ENCODE measurements at regions not wholly inside any gene's neighbourhood (a gene's known extent, or its start where the extent isn't known, plus 50 kb on each side); places are given as distances from the start of the nearest gene placed in this dataset.

GRCh38 chr1:114235960-114236359 lies 82.3 kb upstream of the SYT6 start:
- dilution Hi-C loops (cut with MboI; ENCODE audit: extremely low pct_ligation_motif_present, low sequenced_read_pairs) = no loop called here
- no peaks in the 10 kb centered on the region for H3K79me2 ChIP-seq (ENCODE audit: control insufficient read depth, insufficient read depth, low read length)

GRCh38 chr1:114235281-114235680 lies 81.6 kb upstream of the SYT6 start:
- no peaks in the 10 kb centered on the region for H3K9me1 ChIP-seq (ENCODE audit: control insufficient read depth, extremely low read depth, insufficient read depth, low read length)
- H2AFZ ChIP-seq (ENCODE audit: control insufficient read depth, low read length) = no peak overlapping the region
- H3K9ac ChIP-seq (ENCODE audit: control insufficient read depth, extremely low read depth, insufficient read depth, low read length) = no peak overlapping the region
- dilution Hi-C loops (cut with MboI; ENCODE audit: extremely low pct_ligation_motif_present, low sequenced_read_pairs) = no loop called here
- H3K27me3 ChIP-seq (ENCODE audit: control insufficient read depth, extremely low read depth, insufficient read depth, low read length) = peaks cover 8% of the 10 kb centered on the region
- no peak for DNase-seq (ENCODE audit: low read depth, low spot score)
- no peaks in the 10 kb centered on the region for H3K36me3 ChIP-seq (ENCODE audit: control insufficient read depth in 2 of 2, extremely low read depth in 1 of 2, insufficient read depth in 2 of 2, low read length in 2 of 2)
- no peak overlapping the region for H3K4me3 ChIP-seq (ENCODE audit: control insufficient read depth in 2 of 3, extremely low read depth in 1 of 3, insufficient read depth in 2 of 3, low read depth in 1 of 3, low read length in 3 of 3)
- no peaks in the 10 kb centered on the region for H4K20me1 ChIP-seq (ENCODE audit: control insufficient read depth, extremely low read depth, insufficient read depth, low read length)
- FAIRE-seq = no peak
- H3K27ac ChIP-seq (ENCODE audit: control insufficient read depth, insufficient read depth, low read length) = no peak overlapping the region
- no peaks in the 10 kb centered on the region for H3K79me2 ChIP-seq (ENCODE audit: control insufficient read depth, insufficient read depth, low read length)
- TF ChIP-seq CTCF (optimal IDR thresholded peaks at IDR 0.05 in 1 of 3, IDR thresholded peaks at IDR 0.05 in 1 of 3, conservative IDR thresholded peaks at IDR 0.05 in 1 of 3; ENCODE audit: extremely low read depth in 1 of 3, insufficient read depth in 2 of 3, low read length in 3 of 3) (no peak), EZH2 (IDR thresholded peaks at IDR 0.05; ENCODE audit: low read length) (no peak)
- H3K9me3 ChIP-seq (ENCODE audit: control insufficient read depth, low read depth, low read length) = no peaks in the 10 kb centered on the region
- no peak overlapping the region for H3K4me2 ChIP-seq (ENCODE audit: control insufficient read depth, extremely low read depth, insufficient read depth, low read depth, low read length)
- H3K4me1 ChIP-seq (ENCODE audit: control insufficient read depth, extremely low read depth, insufficient read depth, low read length) = no peaks in the 10 kb centered on the region

More at GRCh38 chr1:114235960-114236359, 82.3 kb upstream of the SYT6 start:
- Histone ChIP-seq H3K36me3 (ENCODE audit: control insufficient read depth in 2 of 2, extremely low read depth in 1 of 2, insufficient read depth in 2 of 2, low read length in 2 of 2) (no peaks in the 10 kb centered on the region), H4K20me1 (ENCODE audit: control insufficient read depth, extremely low read depth, insufficient read depth, low read length) (no peaks in the 10 kb centered on the region), H3K4me1 (ENCODE audit: control insufficient read depth, extremely low read depth, insufficient read depth, low read length) (no peaks in the 10 kb centered on the region), H3K27ac (ENCODE audit: control insufficient read depth, insufficient read depth, low read length) (no peak overlapping the region), H3K9ac (ENCODE audit: control insufficient read depth, extremely low read depth, insufficient read depth, low read length) (no peak overlapping the region), H3K4me2 (ENCODE audit: control insufficient read depth, extremely low read depth, insufficient read depth, low read depth, low read length) (no peak overlapping the region), H3K9me1 (ENCODE audit: control insufficient read depth, extremely low read depth, insufficient read depth, low read length) (no peaks in the 10 kb centered on the region), H3K27me3 (ENCODE audit: control insufficient read depth, extremely low read depth, insufficient read depth, low read length) (peaks cover 8% of the 10 kb centered on the region), H3K9me3 (ENCODE audit: control insufficient read depth, low read depth, low read length) (no peaks in the 10 kb centered on the region), H2AFZ (ENCODE audit: control insufficient read depth, low read length) (no peak overlapping the region), H3K4me3 (ENCODE audit: control insufficient read depth in 2 of 3, extremely low read depth in 1 of 3, insufficient read depth in 2 of 3, low read depth in 1 of 3, low read length in 3 of 3) (no peak overlapping the region)
- FAIRE-seq (no peak), DNase-seq (ENCODE audit: low read depth, low spot score) (no peak)
- TF ChIP-seq CTCF (optimal IDR thresholded peaks at IDR 0.05 in 1 of 3, IDR thresholded peaks at IDR 0.05 in 1 of 3, conservative IDR thresholded peaks at IDR 0.05 in 1 of 3; ENCODE audit: extremely low read depth in 1 of 3, insufficient read depth in 2 of 3, low read length in 3 of 3) (no peak), EZH2 (IDR thresholded peaks at IDR 0.05; ENCODE audit: low read length) (no peak)

All from keratinocyte (primary cell).